ENCODE measurements at regions not wholly inside any gene's neighbourhood (a gene's known extent, or its start where the extent isn't known, plus 50 kb on each side); places are given as distances from the start of the nearest gene placed in this dataset.

GRCh38 chr2:181348107-181348837, 108.9 kb upstream of the ITGA4 start:
- Histone ChIP-seq H3K4me3 (replicated peaks in 1 of 3; ENCODE audit: insufficient read depth in 1 of 3, low read depth in 2 of 3, low read length in 3 of 3) (no peak overlapping the region), H4K20me1 (ENCODE audit: insufficient read depth, low read length) (no peaks in the 10 kb centered on the region), H3K9me3 (ENCODE audit: low read length) (peaks cover 6% of the 10 kb centered on the region; the same call in 1 of the 2 replicates), H2AFZ (ENCODE audit: low read length) (no peak overlapping the region), H3K27me3 (ENCODE audit: control insufficient read depth in 1 of 2, insufficient read depth in 2 of 2, low read length in 2 of 2) (no peaks in the 10 kb centered on the region), H3K36me3 (replicated peaks in 1 of 2; ENCODE audit: control insufficient read depth in 1 of 2, insufficient read depth in 2 of 2, low read length in 2 of 2) (no peaks in the 10 kb centered on the region), H3K4me1 (ENCODE audit: insufficient read depth, low read length) (no peaks in the 10 kb centered on the region), H3K4me2 (ENCODE audit: low read depth, low read length) (no peak overlapping the region), H3K79me2 (ENCODE audit: insufficient read depth, low read length) (no peaks in the 10 kb centered on the region), H3K9ac (ENCODE audit: insufficient read depth, low read depth, low read length) (no peak overlapping the region), H3K27ac (ENCODE audit: extremely low read length, insufficient read depth, low read length) (no peak overlapping the region)
- FAIRE-seq (no peak), DNase-seq (ENCODE audit: low spot score) (no peak), ATAC-seq (no peak)
- ChIA-PET CTCF (ENCODE audit: low intra/inter-chr PET ratio, low total read pairs) (no interaction called here), POLR2A (no interaction called here)
- BruUV-seq (replicated peaks) = no TSS peak
- in situ Hi-C loops (cut with HindIII; ENCODE audit: extremely low pct_ligation_motif_present, low pct_unique_long_range_greater_than_20kb) (no loop called here), intact Hi-C loops (cut with micrococcal nuclease; ENCODE audit: unreplicated experiment) (no loop called here)
- TF ChIP-seq HDAC2 (CRISPR knock-in tag; IDR thresholded peaks at IDR 0.05) (no peak), GMEB2 (CRISPR knock-in tag; IDR thresholded peaks at IDR 0.05; ENCODE audit: low read depth) (no peak), GATA4 (IDR thresholded peaks at IDR 0.05; ENCODE audit: borderline replicate concordance, low read depth) (no peak), ZNF362 (CRISPR knock-in tag; IDR thresholded peaks at IDR 0.05; ENCODE audit: borderline replicate concordance) (no peak), GATAD2A (CRISPR knock-in tag; IDR thresholded peaks at IDR 0.05) (no peak), ZNF766 (CRISPR knock-in tag; IDR thresholded peaks at IDR 0.05; ENCODE audit: borderline replicate concordance) (no peak), TP53 (CRISPR knock-in tag; conservative IDR thresholded peaks at IDR 0.05) (no peak), ZEB1 (IDR thresholded peaks at IDR 0.05; ENCODE audit: insufficient replicate concordance, low read depth) (no peak), KLF11 (CRISPR knock-in tag; IDR thresholded peaks at IDR 0.05) (no peak), ZNF205 (CRISPR knock-in tag; IDR thresholded peaks at IDR 0.05) (no peak), THAP7 (CRISPR knock-in tag; IDR thresholded peaks at IDR 0.05) (no peak)

Data from HepG2 (cell line).